T-helper 17 cell (primary cell): ENCODE measurements at regions not wholly inside any gene's neighbourhood (a gene's known extent, or its start where the extent isn't known, plus 50 kb on each side); places are given as distances from the start of the nearest gene placed in this dataset.

Experiments
- ATAC-seq: fragments of 150-1000 bp; cut with Tn5 transposase; 2 replicates; pipeline ENCODE4 v1.10.0; 2021; ENCODE audit warnings: mild to moderate bottlenecking, moderate library complexity
- DNase-seq, 3 donors: peaks; one replicate each; pipeline versions ENCODE4 v3.0.0 to v3.0.0-alpha.2; 2020 to 2021
- H3K9me3 ChIP-seq: one replicate; pipeline ENCODE4 v1.7.0; 2013; ENCODE audit warnings: low read length, mild to moderate bottlenecking; ENCODE audit not compliant: control insufficient read depth, poor library complexity, severe bottlenecking
- H3K27ac Mint-ChIP-seq: one replicate; pipeline ENCODE4 v1.8.0; 2022; ENCODE audit warnings: mild to moderate bottlenecking, moderate library complexity, mixed read lengths
- H3K27me3 Mint-ChIP-seq: one replicate; pipeline ENCODE4 v1.8.0; 2022; ENCODE audit warnings: mixed read lengths
- H3K36me3 Mint-ChIP-seq: one replicate; pipeline ENCODE4 v1.8.0; 2022; ENCODE audit warnings: low read depth, mixed read lengths
- H3K4me1 Mint-ChIP-seq: one replicate; pipeline ENCODE4 v1.8.0; 2022; ENCODE audit warnings: mild to moderate bottlenecking, mixed read lengths
- H3K4me3 Mint-ChIP-seq: one replicate; pipeline ENCODE4 v1.8.0; 2022; ENCODE audit warnings: mild to moderate bottlenecking, moderate library complexity, mixed read lengths

GRCh38 chr4:14659286-14659685, 343.0 kb upstream of the CPEB2 start:
- Mint-ChIP-seq H3K27ac (no peak overlapping the region), H3K4me1 (no peaks in the 10 kb centered on the region), H3K27me3 (no peaks in the 10 kb centered on the region), H3K36me3 (no peaks in the 10 kb centered on the region), H3K4me3 (no peak overlapping the region)
- no peak for DNase-seq
- H3K9me3 ChIP-seq, result no peaks in the 10 kb centered on the region
- ATAC-seq, result no peak

- Mint-ChIP-seq H3K36me3 (no peaks in the 10 kb centered on the region), H3K27me3 (peaks cover 4% of the 10 kb centered on the region), H3K4me1 (no peaks in the 10 kb centered on the region), H3K27ac (no peak overlapping the region), H3K4me3 (no peak overlapping the region)
- no peaks in the 10 kb centered on the region for H3K9me3 ChIP-seq
- DNase-seq (no peak), ATAC-seq (no peak)
Measured at GRCh38 chr4:14667624-14668151, 334.6 kb upstream of the CPEB2 start.

GRCh38 chr4:14668296-14668695, 334.0 kb upstream of the CPEB2 start:
- Mint-ChIP-seq H3K27ac (no peak overlapping the region), H3K27me3 (peaks cover 6% of the 10 kb centered on the region), H3K36me3 (no peaks in the 10 kb centered on the region), H3K4me1 (no peaks in the 10 kb centered on the region), H3K4me3 (no peak overlapping the region)
- no peak for ATAC-seq
- no peak for DNase-seq
- no peaks in the 10 kb centered on the region for H3K9me3 ChIP-seq

- H3K9me3 ChIP-seq, result no peaks in the 10 kb centered on the region
- Mint-ChIP-seq H3K36me3 (no peaks in the 10 kb centered on the region), H3K27me3 (peaks cover 6% of the 10 kb centered on the region), H3K4me1 (no peaks in the 10 kb centered on the region), H3K4me3 (no peak overlapping the region), H3K27ac (no peak overlapping the region)
- no peak for DNase-seq
- ATAC-seq, result no peak
Measured at GRCh38 chr4:14669371-14669770, 332.9 kb upstream of the CPEB2 start.

GRCh38 chr4:14671146-14671545, 331.1 kb upstream of the CPEB2 start:
- Mint-ChIP-seq H3K27ac (no peak overlapping the region), H3K27me3 (peaks cover 6% of the 10 kb centered on the region), H3K4me3 (no peak overlapping the region), H3K36me3 (no peaks in the 10 kb centered on the region), H3K4me1 (no peaks in the 10 kb centered on the region)
- no peaks in the 10 kb centered on the region for H3K9me3 ChIP-seq
- DNase-seq, result no peak
- ATAC-seq, result no peak

GRCh38 chr4:14675279-14675985, 326.8 kb upstream of the CPEB2 start:
- peaks cover 13% of the 10 kb centered on the region for H3K27me3 Mint-ChIP-seq
- H3K36me3 Mint-ChIP-seq, result no peaks in the 10 kb centered on the region
- ATAC-seq (no peak), DNase-seq (no peak)
- H3K9me3 ChIP-seq, result no peaks in the 10 kb centered on the region
- H3K4me3 Mint-ChIP-seq, result no peak overlapping the region
- no peaks in the 10 kb centered on the region for H3K4me1 Mint-ChIP-seq
- no peak overlapping the region for H3K27ac Mint-ChIP-seq

GRCh38 chr4:14679906-14680305, 322.4 kb upstream of the CPEB2 start:
- no peaks in the 10 kb centered on the region for H3K4me1 Mint-ChIP-seq
- H3K27me3 Mint-ChIP-seq, result peaks cover 7% of the 10 kb centered on the region
- no peak for ATAC-seq
- H3K4me3 Mint-ChIP-seq, result no peak overlapping the region
- H3K27ac Mint-ChIP-seq, result no peak overlapping the region
- no peaks in the 10 kb centered on the region for H3K36me3 Mint-ChIP-seq
- H3K9me3 ChIP-seq, result no peaks in the 10 kb centered on the region
- DNase-seq, result no peak

GRCh38 chr4:14681330-14681729, 321.0 kb upstream of the CPEB2 start:
- no peaks in the 10 kb centered on the region for H3K36me3 Mint-ChIP-seq
- H3K4me1 Mint-ChIP-seq, result no peaks in the 10 kb centered on the region
- H3K27ac Mint-ChIP-seq, result no peak overlapping the region
- no peak for DNase-seq
- no peaks in the 10 kb centered on the region for H3K9me3 ChIP-seq
- H3K27me3 Mint-ChIP-seq, result peaks cover 7% of the 10 kb centered on the region
- ATAC-seq, result no peak
- no peak overlapping the region for H3K4me3 Mint-ChIP-seq

GRCh38 chr4:14693728-14694127, 308.6 kb upstream of the CPEB2 start:
- H3K4me3 Mint-ChIP-seq, result no peak overlapping the region
- no peaks in the 10 kb centered on the region for H3K36me3 Mint-ChIP-seq
- ATAC-seq (no peak), DNase-seq (no peak)
- H3K27me3 Mint-ChIP-seq, result no peaks in the 10 kb centered on the region
- peaks cover 3% of the 10 kb centered on the region for H3K9me3 ChIP-seq
- no peak overlapping the region for H3K27ac Mint-ChIP-seq
- no peaks in the 10 kb centered on the region for H3K4me1 Mint-ChIP-seq

GRCh38 chr4:14695095-14695845, 307.0 kb upstream of the CPEB2 start:
- Mint-ChIP-seq H3K36me3 (no peaks in the 10 kb centered on the region), H3K4me3 (no peak overlapping the region), H3K27me3 (peaks cover 5% of the 10 kb centered on the region), H3K4me1 (no peaks in the 10 kb centered on the region), H3K27ac (no peak overlapping the region)
- ATAC-seq (no peak), DNase-seq (no peak)
- H3K9me3 ChIP-seq, result peaks cover 3% of the 10 kb centered on the region

GRCh38 chr4:14700083-14700482, 302.2 kb upstream of the CPEB2 start:
- no peak overlapping the region for H3K27ac Mint-ChIP-seq
- H3K4me3 Mint-ChIP-seq, result no peak overlapping the region
- no peaks in the 10 kb centered on the region for H3K36me3 Mint-ChIP-seq
- ATAC-seq (no peak), DNase-seq (no peak)
- H3K4me1 Mint-ChIP-seq, result no peaks in the 10 kb centered on the region
- H3K27me3 Mint-ChIP-seq, result peaks cover 15% of the 10 kb centered on the region
- H3K9me3 ChIP-seq, result no peaks in the 10 kb centered on the region

- H3K4me1 Mint-ChIP-seq, result no peaks in the 10 kb centered on the region
- no peak overlapping the region for H3K4me3 Mint-ChIP-seq
- peaks cover 15% of the 10 kb centered on the region for H3K27me3 Mint-ChIP-seq
- ATAC-seq, result no peak
- H3K36me3 Mint-ChIP-seq, result no peaks in the 10 kb centered on the region
- no peak for DNase-seq
- H3K27ac Mint-ChIP-seq, result no peak overlapping the region
- no peaks in the 10 kb centered on the region for H3K9me3 ChIP-seq
Measured at GRCh38 chr4:14700544-14700943, 301.7 kb upstream of the CPEB2 start.

GRCh38 chr4:14701389-14701788, 300.9 kb upstream of the CPEB2 start:
- Mint-ChIP-seq H3K27me3 (peaks cover 15% of the 10 kb centered on the region), H3K27ac (no peak overlapping the region), H3K36me3 (no peaks in the 10 kb centered on the region), H3K4me3 (no peak overlapping the region), H3K4me1 (no peaks in the 10 kb centered on the region)
- ATAC-seq, result no peak
- H3K9me3 ChIP-seq, result no peaks in the 10 kb centered on the region
- no peak for DNase-seq

GRCh38 chr4:14701896-14702295, 300.4 kb upstream of the CPEB2 start:
- no peaks in the 10 kb centered on the region for H3K9me3 ChIP-seq
- no peak for ATAC-seq
- no peaks in the 10 kb centered on the region for H3K4me1 Mint-ChIP-seq
- no peak overlapping the region for H3K27ac Mint-ChIP-seq
- no peaks in the 10 kb centered on the region for H3K36me3 Mint-ChIP-seq
- no peak for DNase-seq
- H3K27me3 Mint-ChIP-seq, result peaks cover 15% of the 10 kb centered on the region
- no peak overlapping the region for H3K4me3 Mint-ChIP-seq
